Fibroblast of skin of left quadriceps (primary cell): ENCODE measurements at regions not wholly inside any gene's neighbourhood (a gene's known extent, or its start where the extent isn't known, plus 50 kb on each side); places are given as distances from the start of the nearest gene placed in this dataset.

Source experiments
- DNase-seq, 2 experiments: peaks; one replicate each; pipeline ENCODE4 v3.0.0-alpha.2; 2013; ENCODE audit warnings: low read depth in 2 of 2

DNA sequence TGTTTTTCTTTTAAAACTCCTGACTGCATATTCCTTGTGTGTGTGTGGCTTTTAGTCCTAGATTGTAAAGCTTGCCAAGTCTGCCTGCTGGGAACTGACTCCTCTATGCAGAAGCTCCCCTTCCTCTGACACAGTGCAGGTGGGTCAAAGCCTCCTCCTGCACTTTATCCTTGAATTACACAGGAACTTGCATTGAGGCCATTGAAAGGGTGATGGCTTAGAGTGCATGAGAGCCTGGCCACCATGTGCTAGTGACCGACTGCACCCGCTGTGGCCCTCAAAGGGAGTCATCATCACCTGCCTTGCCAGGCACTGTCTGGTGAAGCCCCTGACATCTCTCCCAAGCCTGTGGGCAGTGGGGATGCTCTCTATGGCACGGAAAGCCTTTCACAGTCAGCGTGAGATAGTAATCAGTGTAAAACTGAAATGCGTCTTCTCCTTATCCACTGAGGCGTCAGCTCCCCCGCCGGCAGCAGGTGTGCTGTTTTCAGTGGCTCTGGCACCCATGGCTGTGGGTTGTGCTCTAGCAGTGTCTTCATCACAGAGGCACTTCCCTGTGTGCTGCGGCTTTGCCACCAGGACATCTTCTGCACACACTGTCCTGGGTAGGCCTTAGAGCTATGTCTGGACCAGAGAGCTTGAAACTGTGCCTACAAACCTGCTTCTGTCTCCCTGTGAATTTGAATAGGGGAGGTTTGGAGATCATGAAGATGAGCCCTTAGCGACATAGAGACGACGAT lies 87.9 kb downstream of the THBS2 start:
- no peak for DNase-seq

GRCh38 chr6:169164986-169165385 lies 88.7 kb downstream of the THBS2 start:
- no peak for DNase-seq

DNA sequence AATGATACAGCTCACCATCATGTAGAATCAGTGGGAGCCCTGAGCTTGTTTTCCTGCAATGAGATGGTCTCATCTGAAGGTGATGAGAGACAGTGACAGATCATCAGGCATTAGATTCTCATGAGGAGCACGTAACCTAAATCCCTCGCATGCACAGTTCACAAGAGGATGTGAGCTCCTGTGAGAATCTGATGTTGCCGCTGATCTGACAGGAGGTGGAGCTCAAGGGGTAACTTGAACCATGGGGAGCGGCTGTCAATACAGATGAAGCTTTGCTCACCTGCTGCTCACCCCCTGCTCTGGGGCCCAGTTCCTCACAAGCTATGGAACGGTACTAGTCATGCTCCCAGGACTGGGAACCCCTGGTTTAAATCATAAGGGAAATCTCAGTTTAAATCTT lies 89.2 kb downstream of the THBS2 start:
- no peak for DNase-seq

- no peak for DNase-seq
Measured at GRCh38 chr6:169163411-169163901, 90.2 kb downstream of the THBS2 start.

DNA sequence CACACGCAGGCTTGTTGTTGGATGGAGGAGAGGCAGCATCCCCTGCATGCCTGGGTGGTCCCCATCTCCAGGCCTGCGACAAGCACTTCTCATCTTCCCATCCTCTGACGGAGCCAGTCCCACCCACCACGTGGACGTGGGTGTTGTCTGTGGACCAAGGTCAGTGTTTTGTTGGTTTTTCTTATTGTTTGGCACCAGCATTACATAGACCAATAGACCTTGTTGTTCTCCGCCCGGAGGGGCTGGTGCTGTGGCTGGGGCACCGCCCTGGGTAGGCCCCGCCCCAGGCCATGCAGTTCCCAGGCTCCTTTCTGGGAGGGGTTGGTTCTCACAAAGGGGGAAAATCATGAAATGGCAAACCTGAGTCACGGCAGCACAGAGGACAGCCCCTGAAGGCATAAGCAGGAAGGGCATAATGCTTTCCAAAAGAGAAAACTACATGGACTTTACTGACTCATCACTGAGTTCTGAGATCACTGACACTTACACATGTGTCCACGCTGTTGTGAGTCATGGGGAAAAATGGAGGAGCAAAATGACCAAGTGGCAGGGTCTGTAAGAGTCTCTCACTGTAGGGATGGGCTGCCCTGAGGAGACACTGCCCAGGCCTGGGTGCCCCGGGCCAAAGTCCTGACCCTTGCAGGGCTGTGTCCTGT lies 90.8 kb downstream of the THBS2 start:
- peak; percentile 42 to 44 for DNase-seq

GRCh38 chr6:169162249-169162648 lies 91.4 kb downstream of the THBS2 start:
- no peak for DNase-seq

- DNase-seq: no peak
Measured at GRCh38 chr6:169161572-169162167, 92.0 kb downstream of the THBS2 start.

GRCh38 chr6:169160855-169161560 lies 92.6 kb downstream of the THBS2 start:
- DNase-seq: no peak

DNA sequence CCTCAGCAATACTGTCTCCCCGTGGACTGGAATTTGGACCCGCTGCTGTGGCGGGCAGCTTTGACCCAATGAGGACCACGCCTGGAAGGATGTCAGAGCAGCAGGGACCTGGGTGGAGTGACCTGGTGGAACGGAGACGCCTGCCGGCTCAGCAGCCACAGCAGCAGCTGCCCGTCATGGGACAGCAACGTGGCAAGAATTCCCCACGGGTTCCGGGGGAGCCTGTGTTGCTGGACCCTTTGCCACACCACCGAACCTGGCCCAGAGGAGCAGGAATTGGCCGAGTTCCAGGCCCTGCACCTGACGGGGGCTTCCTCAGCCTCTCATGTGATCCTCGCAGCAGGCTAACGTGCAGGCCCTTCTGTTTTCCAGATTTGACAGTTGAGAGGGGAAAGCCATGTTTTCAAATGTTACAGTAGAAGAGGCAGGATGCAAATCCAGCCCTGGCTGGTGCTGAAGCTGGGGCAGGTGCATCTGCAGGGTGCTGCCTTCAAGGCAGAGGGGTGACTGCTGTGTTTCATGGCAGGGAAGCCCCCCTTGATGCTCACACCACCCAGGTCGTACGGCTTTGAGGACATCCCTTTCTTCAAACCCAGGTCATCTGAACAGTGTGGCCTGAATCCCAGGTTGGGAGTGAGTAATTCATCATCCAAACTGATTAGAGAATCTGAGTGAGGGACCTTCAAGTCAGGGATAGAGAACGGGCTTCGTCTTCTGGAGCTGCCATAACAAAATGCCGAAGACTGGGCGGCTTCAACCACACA lies 93.4 kb downstream of the THBS2 start:
- no peak for DNase-seq

DNA sequence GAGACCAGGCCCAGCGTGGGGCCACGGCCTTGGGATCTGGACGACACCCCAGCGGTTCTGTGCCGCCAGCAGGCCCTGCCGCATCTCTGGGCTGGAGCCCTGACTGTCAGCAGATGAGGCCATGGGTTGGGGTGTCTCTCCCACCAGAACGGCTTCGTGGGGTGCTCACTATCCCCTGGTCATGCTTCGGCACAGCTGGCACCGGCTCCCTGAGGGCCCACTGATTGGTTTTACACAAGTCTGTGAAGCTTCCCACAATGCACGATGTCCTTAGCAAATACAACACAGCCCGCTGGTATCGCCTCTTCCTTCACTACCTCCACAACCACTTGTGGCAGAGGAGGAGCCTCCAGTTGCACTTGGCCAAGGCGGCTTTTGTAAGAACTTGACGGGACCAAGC lies 94.3 kb downstream of the THBS2 start:
- no peak for DNase-seq

DNA sequence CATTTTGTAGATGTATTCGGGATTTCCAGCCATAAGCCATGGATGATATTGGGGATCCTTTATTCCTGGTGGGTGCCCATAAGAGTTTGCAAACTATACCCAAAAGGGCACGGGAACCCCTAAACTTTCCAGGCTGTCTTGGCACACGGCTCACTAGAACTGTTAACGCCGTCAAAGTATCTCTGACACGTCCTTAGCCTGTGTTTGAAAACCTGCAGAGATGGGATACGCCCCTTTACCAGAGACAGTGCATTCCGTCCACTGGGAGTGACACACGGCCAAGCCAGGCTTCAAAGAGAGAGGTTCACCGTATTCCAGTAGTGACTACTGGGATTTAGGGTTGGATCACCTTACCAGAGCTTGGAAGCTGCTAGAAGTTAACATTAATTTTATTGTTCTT lies 95.0 kb downstream of the THBS2 start:
- DNase-seq: no peak

DNA sequence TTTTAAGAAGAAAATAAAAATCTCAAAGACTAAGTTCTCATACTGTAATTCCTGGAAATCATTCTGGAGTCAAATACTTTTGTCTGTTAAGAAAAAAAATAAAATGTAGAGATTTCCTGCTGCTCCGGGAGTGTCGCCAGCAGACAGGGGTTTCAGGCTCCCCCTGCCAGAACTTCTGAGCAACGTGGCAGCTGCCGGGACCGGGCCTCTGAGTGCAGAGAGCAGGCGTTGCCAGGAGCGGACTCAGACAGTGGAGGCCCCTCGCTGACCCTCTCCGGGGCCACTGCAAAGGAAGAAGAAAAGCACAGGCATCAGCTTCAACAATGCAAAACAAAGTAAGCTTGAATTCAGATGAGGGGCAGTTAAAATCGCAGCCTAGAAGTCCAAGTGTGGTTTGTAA lies 95.5 kb downstream of the THBS2 start:
- peak; percentile 76 to 77 for DNase-seq

DNA sequence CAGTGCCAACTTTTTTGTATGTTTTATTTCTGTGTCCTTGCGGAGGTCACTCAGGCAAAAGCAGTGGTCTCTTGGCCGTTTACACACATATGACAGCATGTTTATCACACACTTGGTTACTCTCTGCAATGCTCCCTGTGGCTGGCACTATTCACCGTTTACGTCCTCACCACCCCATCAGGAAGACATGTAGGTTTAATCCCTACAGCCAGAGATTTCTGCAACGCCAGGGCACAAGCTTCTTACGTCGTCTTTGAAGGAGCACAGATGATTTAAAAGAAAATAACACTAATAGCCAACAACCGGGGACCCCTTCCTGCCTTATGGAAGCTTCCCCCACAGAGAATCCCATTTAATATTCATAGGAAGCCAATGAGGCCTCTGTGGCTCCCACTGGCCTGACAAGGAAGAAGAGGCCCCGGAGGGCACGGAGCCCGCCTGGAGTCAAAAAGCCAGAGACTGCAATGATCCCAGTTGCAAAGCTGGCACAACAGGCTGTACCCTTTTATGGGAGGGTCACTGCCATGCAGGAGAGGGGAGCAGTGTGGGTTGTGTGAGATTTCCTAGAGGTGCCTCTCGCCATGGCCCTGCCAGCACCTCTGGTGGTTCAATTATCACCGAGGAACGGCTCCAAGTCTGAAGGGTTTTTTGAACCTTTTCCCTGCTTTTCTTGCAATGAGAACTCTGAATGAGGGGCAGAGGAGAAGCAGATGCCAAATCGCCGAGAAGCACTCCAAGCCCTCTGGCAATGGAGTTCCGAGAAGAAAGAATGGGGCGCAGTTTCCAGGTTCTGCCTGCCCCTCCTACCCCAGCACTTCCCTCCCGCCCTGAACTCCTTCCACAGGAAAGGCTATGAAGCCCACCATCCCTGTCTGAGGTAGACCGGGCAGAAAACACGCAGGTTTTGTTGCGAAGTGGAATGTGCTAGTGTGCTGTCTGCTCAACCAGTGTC lies 96.2 kb downstream of the THBS2 start:
- DNase-seq: no peak

- DNase-seq: no peak
Measured at GRCh38 chr6:169156793-169157147, 96.9 kb downstream of the THBS2 start.

DNA sequence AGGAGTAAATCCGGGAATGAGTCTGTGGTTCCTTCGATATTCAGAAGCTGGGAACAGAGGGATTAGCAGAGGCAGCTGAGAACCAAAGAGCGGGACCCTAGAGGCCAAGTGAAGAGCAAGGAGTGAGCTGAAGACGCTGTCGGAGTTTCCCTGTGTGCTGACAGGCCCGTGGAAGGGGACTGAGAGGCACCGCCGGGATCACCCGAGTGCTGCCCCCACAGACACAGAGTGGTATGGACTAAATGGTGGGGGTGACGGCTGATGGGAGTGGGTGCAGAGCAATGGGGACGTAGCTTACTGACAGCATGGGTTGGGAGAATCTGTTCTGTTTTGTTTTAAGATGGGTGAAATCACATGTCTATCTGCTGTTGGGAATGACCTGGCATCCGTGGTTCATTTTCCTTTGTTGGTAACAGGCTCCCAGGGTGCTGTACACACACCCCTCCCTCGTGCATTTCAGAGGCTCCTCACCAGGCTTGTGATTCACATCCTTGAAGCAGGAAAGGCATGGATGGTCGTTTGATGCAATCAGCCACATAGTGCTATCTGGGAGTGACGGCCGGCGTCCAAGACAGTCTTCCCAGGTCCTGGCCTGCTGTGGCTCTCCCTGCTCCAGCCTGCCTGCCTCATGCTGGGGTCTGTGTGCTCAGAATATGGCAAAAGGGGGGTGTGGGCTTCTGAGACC lies 97.4 kb downstream of the THBS2 start:
- DNase-seq: no peak

- DNase-seq: no peak
Measured at GRCh38 chr6:169155481-169155880, 98.2 kb downstream of the THBS2 start.

GRCh38 chr6:169153401-169153800 lies 100.2 kb downstream of the THBS2 start:
- no peak for DNase-seq

DNA sequence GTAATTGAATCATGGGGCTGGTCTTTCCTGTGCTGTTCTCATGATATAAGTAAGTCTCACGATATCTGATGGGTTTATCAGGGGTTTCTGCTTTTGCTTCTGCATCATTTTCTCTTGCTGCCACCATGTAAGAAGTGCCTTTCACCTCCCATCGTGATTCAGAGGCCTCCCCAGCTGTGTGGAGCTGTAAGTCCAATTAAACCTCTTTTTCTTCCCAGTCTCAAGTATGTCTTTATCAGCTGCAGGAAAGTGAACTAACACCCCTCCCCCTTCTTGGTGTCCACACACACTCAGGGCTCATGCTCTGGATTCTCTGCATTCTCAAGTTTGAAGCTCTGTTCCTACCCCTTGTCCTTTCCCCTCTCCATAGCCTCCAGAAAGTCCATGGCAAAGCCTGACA lies 107.1 kb downstream of the THBS2 start:
- no peak for DNase-seq

- peak; percentile 56 to 58 for DNase-seq
Measured at GRCh38 chr6:169145991-169146501, 107.6 kb downstream of the THBS2 start.

GRCh38 chr6:169145496-169145895 lies 108.2 kb downstream of the THBS2 start:
- DNase-seq: peak; percentile 71 to 74
